Mucosa of stomach (tissue), 1 donor: ENCODE measurements at regions not wholly inside any gene's neighbourhood (a gene's known extent, or its start where the extent isn't known, plus 50 kb on each side); places are given as distances from the start of the nearest gene placed in this dataset.
"Not testable (repeated sequence)": the region's sequence is repeated elsewhere in the genome, so short reads cannot be mapped to it uniquely, and the experiment has no call there.

Source experiments
- H3K27me3 ChIP-seq: one replicate; pipeline ENCODE4 v1.7.0; 2013; ENCODE audit warnings: mild to moderate bottlenecking, low read length; ENCODE audit not compliant: control insufficient read depth, insufficient read depth
- H3K36me3 ChIP-seq: one replicate; pipeline ENCODE4 v1.7.0; 2013; ENCODE audit warnings: low read length; ENCODE audit not compliant: control insufficient read depth, insufficient read depth
- H3K4me1 ChIP-seq: one replicate; pipeline ENCODE4 v1.7.0; 2013; ENCODE audit warnings: mild to moderate bottlenecking, low read length; ENCODE audit not compliant: control insufficient read depth, insufficient read depth
- H3K4me3 ChIP-seq: one replicate; pipeline ENCODE4 v1.7.0; 2013; ENCODE audit warnings: low read length
- H3K9ac ChIP-seq: one replicate; pipeline ENCODE4 v1.7.0; 2013; ENCODE audit warnings: mild to moderate bottlenecking, low read length, moderate library complexity
- H3K9me3 ChIP-seq: one replicate; pipeline ENCODE4 v1.7.0; 2013; ENCODE audit warnings: mild to moderate bottlenecking, low read length, moderate library complexity; ENCODE audit not compliant: control insufficient read depth
- donor health status: Pancreatic carcinoma.

- Histone ChIP-seq H3K36me3 (no peaks in the 10 kb centered on the region), H3K27me3 (no peaks in the 10 kb centered on the region), H3K9ac (no peak overlapping the region), H3K4me3 (no peak overlapping the region), H3K9me3 (peaks cover 5% of the 10 kb centered on the region), H3K4me1 (no peaks in the 10 kb centered on the region)
Observed at GRCh38 chr6:2327591-2327990, 82.2 kb upstream of the GMDS start.

GRCh38 chr6:2324166-2324953 is 79.0 kb upstream of the GMDS start:
- no peaks in the 10 kb centered on the region for H3K4me1 ChIP-seq
- no peaks in the 10 kb centered on the region for H3K27me3 ChIP-seq
- H3K9ac ChIP-seq = no peak overlapping the region
- no peak overlapping the region for H3K4me3 ChIP-seq
- H3K36me3 ChIP-seq = no peaks in the 10 kb centered on the region
- peaks cover 5% of the 10 kb centered on the region for H3K9me3 ChIP-seq

DNA sequence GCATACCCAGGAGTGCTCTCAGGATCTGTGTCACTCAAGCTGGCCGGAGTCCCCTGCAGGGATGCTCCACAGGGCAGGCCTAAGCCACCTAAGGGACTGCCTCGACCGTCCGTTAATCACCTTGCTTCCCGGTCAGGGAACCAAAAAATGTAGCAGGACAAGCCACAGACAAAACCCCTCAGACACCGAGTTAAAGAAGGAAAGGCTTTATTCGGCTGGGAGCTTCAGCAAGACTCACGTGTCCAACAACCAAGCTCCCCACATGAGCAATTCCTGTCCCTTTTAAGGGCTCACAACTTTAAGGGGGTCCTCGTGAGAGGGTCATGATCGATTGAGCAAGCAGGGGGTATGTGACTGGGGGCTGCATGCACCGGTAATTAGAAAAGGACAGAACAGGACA is 72.1 kb upstream of the GMDS start:
- not testable (repeated sequence) for H3K9ac ChIP-seq, H3K4me1 ChIP-seq, H3K27me3 ChIP-seq, H3K4me3 ChIP-seq, H3K36me3 ChIP-seq, H3K9me3 ChIP-seq

- no peaks in the 10 kb centered on the region for H3K36me3 ChIP-seq
- no peak overlapping the region for H3K9ac ChIP-seq
- no peaks in the 10 kb centered on the region for H3K9me3 ChIP-seq
- H3K4me3 ChIP-seq = no peak overlapping the region
- H3K27me3 ChIP-seq = no peaks in the 10 kb centered on the region
- H3K4me1 ChIP-seq = no peaks in the 10 kb centered on the region
Observed at GRCh38 chr6:2314641-2315040, 69.2 kb upstream of the GMDS start.

DNA sequence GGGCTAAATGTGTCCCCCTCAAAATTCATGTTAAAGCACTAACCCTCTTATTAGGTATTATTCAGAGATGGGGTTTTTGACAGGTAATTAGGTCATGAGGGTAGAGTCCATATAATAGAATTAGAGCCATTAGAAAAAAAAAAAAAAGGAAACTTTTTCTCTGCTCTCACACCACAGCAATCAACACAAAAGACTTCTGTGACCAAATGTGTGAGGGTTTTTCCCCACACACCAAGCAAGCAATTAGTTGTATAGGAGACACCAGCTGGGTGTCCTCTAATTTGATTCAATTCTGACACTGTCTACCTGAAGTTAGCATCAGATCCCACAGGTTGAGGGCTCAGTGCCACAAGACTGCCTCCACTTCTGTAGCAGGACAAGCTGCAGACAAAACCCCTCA is 64.6 kb upstream of the GMDS start:
- Histone ChIP-seq H3K4me3 (no peak overlapping the region), H3K9me3 (no peaks in the 10 kb centered on the region), H3K36me3 (no peaks in the 10 kb centered on the region), H3K9ac (no peak overlapping the region), H3K27me3 (no peaks in the 10 kb centered on the region), H3K4me1 (no peaks in the 10 kb centered on the region)

- no peaks in the 10 kb centered on the region for H3K9me3 ChIP-seq
- H3K4me3 ChIP-seq = no peak overlapping the region
- no peaks in the 10 kb centered on the region for H3K36me3 ChIP-seq
- no peaks in the 10 kb centered on the region for H3K27me3 ChIP-seq
- no peaks in the 10 kb centered on the region for H3K4me1 ChIP-seq
- H3K9ac ChIP-seq = no peak overlapping the region
Observed at GRCh38 chr6:2309122-2309521, 63.7 kb upstream of the GMDS start.

DNA sequence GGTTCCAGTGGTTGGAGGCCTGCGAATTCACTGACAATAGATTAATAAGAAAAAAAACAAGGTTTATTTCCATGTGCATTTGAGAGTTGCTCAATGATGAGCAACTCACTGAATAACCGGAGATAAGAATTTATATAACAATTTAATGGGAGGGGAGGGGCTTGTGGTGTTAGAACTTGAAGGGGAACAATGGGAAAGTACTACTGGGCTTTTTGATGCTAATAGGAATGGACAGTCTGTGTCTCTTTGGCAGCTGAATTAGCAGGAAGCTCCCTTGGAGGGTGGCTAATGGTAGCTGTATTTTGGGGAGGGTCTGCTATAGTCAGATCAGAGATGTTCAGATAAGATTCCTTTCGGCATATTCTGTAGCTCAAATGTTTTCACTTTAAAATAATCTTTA is 62.4 kb upstream of the GMDS start:
- no peaks in the 10 kb centered on the region for H3K4me1 ChIP-seq
- H3K4me3 ChIP-seq = no peak overlapping the region
- H3K9me3 ChIP-seq = no peaks in the 10 kb centered on the region
- H3K27me3 ChIP-seq = no peaks in the 10 kb centered on the region
- H3K9ac ChIP-seq = no peak overlapping the region
- H3K36me3 ChIP-seq = no peaks in the 10 kb centered on the region

GRCh38 chr6:2305951-2306350 is 60.5 kb upstream of the GMDS start:
- Histone ChIP-seq H3K4me1 (no peaks in the 10 kb centered on the region), H3K27me3 (no peaks in the 10 kb centered on the region), H3K4me3 (no peak overlapping the region), H3K36me3 (no peaks in the 10 kb centered on the region), H3K9ac (no peak overlapping the region), H3K9me3 (no peaks in the 10 kb centered on the region)

DNA sequence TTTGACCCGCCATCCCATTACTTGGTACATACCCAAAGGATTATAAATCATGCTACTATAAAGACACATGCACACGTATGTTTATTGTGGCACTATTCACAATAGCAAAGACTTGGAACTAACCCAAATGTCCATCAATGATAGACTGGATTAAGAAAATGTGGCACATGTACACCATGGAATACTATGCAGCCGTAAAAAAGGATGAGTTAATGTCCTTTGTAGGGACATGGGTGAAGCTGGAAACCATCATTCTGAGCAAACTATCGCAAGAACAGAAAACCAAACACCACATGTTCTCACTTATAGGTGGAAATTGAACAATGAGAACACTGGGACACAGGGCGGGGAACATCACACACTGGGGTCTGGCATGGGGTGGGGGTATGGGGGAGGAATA is 57.1 kb upstream of the GMDS start:
- not testable (repeated sequence) for H3K9me3 ChIP-seq

GRCh38 chr6:2296781-2297180 is 51.4 kb upstream of the GMDS start:
- Histone ChIP-seq H3K4me3 (no peak overlapping the region), H3K36me3 (no peaks in the 10 kb centered on the region), H3K27me3 (no peaks in the 10 kb centered on the region), H3K9me3 (no peaks in the 10 kb centered on the region), H3K4me1 (no peaks in the 10 kb centered on the region), H3K9ac (no peak overlapping the region)

More for the DNA sequence above, 57.1 kb upstream of the GMDS start:
- H3K36me3 ChIP-seq, H3K27me3 ChIP-seq, H3K9ac ChIP-seq, H3K4me3 ChIP-seq, H3K4me1 ChIP-seq: not testable (repeated sequence)
